Activated B cell treated with CpG ODN at 0.5 μM for 24 hours (primary cell): ENCODE measurements at regions not wholly inside any gene's neighbourhood (a gene's known extent, or its start where the extent isn't known, plus 50 kb on each side); places are given as distances from the start of the nearest gene placed in this dataset.

ENCODE experiments used
- ATAC-seq: fragments of 200-7000 bp; cut with Tn5 transposase; one replicate; pipeline ENCODE4 v1.10.0; 2021; ENCODE audit warnings: low read depth, mild to moderate bottlenecking, moderate library complexity
- CTCF ChIA-PET: fragments of 350-600 bp; sonication (Branson Sonifier 250); formaldehyde crosslinking; loops from one replicate; lab custom pipeline; 2021; ENCODE audit warnings: antibody characterized with exemption; lab: Charles Lee
- POLR2A ChIA-PET: fragments of 350-600 bp; sonication (Branson Sonifier 250); formaldehyde crosslinking; loops from one replicate; lab custom pipeline; 2021; ENCODE audit warnings: antibody characterized with exemption; lab: Charles Lee
- DNase-seq: peaks from one replicate; pipeline ENCODE4 v3.0.0; 2022
- H3K27ac Mint-ChIP-seq: one replicate; pipeline ENCODE4 v1.8.0; 2020; ENCODE audit warnings: mixed read lengths
- H3K27me3 Mint-ChIP-seq: one replicate; pipeline ENCODE4 v1.8.0; 2021; ENCODE audit warnings: mixed read lengths
- H3K36me3 Mint-ChIP-seq: one replicate; pipeline ENCODE4 v1.8.0; 2021; ENCODE audit warnings: low read depth, mixed read lengths
- H3K4me1 Mint-ChIP-seq: one replicate; pipeline ENCODE4 v1.8.0; 2021; ENCODE audit warnings: mixed read lengths
- H3K4me3 Mint-ChIP-seq: one replicate; pipeline ENCODE4 v1.8.0; 2020; ENCODE audit warnings: mild to moderate bottlenecking, mixed read lengths
- H3K9me3 Mint-ChIP-seq: one replicate; pipeline ENCODE4 v1.8.0; 2020; ENCODE audit warnings: mixed read lengths
- CTCF ChIP-seq: fragments of 200-600 bp; IDR thresholded peaks from one replicate; pipeline ENCODE4 v1.8.0; 2022; ENCODE audit warnings: antibody characterized with exemption, mild to moderate bottlenecking
- intact Hi-C: fragments of 100-400 bp; cut with micrococcal nuclease; formaldehyde crosslinking; loops from one replicate; pipeline ENCODE4 v1.15.1; 2024

GRCh38 chr16:66231452-66232160, 134.9 kb upstream of the CDH5 start:
- Mint-ChIP-seq H3K27ac (no peak overlapping the region), H3K4me1 (no peaks in the 10 kb centered on the region), H3K36me3 (no peaks in the 10 kb centered on the region), H3K9me3 (no peaks in the 10 kb centered on the region), H3K4me3 (no peak overlapping the region), H3K27me3 (peaks cover 6% of the 10 kb centered on the region)
- POLR2A ChIA-PET, result no interaction called here
- DNase-seq, result no peak
- no peak for TF ChIP-seq CTCF
- CTCF ChIA-PET, result no interaction called here
- intact Hi-C loops, result no loop called here
- no peak for ATAC-seq

- no peak for ATAC-seq
- POLR2A ChIA-PET, result no interaction called here
- intact Hi-C loops, result no loop called here
- TF ChIP-seq CTCF, result no peak
- CTCF ChIA-PET, result no interaction called here
- Mint-ChIP-seq H3K27ac (no peak overlapping the region), H3K4me1 (no peaks in the 10 kb centered on the region), H3K27me3 (peaks cover 9% of the 10 kb centered on the region), H3K9me3 (no peaks in the 10 kb centered on the region), H3K4me3 (no peak overlapping the region), H3K36me3 (no peaks in the 10 kb centered on the region)
- DNase-seq, result no peak
Measured at GRCh38 chr16:66229651-66230050, 136.8 kb upstream of the CDH5 start.

GRCh38 chr16:66228792-66229191, 137.7 kb upstream of the CDH5 start:
- Mint-ChIP-seq H3K9me3 (no peaks in the 10 kb centered on the region), H3K4me3 (no peak overlapping the region), H3K36me3 (no peaks in the 10 kb centered on the region), H3K27ac (no peak overlapping the region), H3K27me3 (peaks cover 9% of the 10 kb centered on the region), H3K4me1 (no peaks in the 10 kb centered on the region)
- intact Hi-C loops, result no loop called here
- ChIA-PET CTCF (no interaction called here), POLR2A (no interaction called here)
- TF ChIP-seq CTCF, result no peak
- DNase-seq, result no peak
- no peak for ATAC-seq

GRCh38 chr16:66227766-66228530, 138.5 kb upstream of the CDH5 start:
- no peak for DNase-seq
- ATAC-seq, result no peak
- ChIA-PET POLR2A (no interaction called here), CTCF (no interaction called here)
- peaks cover 9% of the 10 kb centered on the region for H3K27me3 Mint-ChIP-seq
- H3K27ac Mint-ChIP-seq, result no peak overlapping the region
- no peaks in the 10 kb centered on the region for H3K4me1 Mint-ChIP-seq
- no peak overlapping the region for H3K4me3 Mint-ChIP-seq
- no peaks in the 10 kb centered on the region for H3K36me3 Mint-ChIP-seq
- TF ChIP-seq CTCF, result no peak
- H3K9me3 Mint-ChIP-seq, result no peaks in the 10 kb centered on the region
- intact Hi-C loops, result no loop called here

GRCh38 chr16:66226762-66227161, 139.7 kb upstream of the CDH5 start:
- Mint-ChIP-seq H3K4me3 (no peak overlapping the region), H3K27ac (no peak overlapping the region), H3K36me3 (no peaks in the 10 kb centered on the region), H3K9me3 (no peaks in the 10 kb centered on the region), H3K4me1 (no peaks in the 10 kb centered on the region), H3K27me3 (peaks cover 8% of the 10 kb centered on the region)
- no peak for ATAC-seq
- intact Hi-C loops, result no loop called here
- DNase-seq, result no peak
- ChIA-PET CTCF (no interaction called here), POLR2A (no interaction called here)
- TF ChIP-seq CTCF, result no peak
